Left renal cortex interstitium (tissue), 4 donors: ENCODE measurements at regions not wholly inside any gene's neighbourhood (a gene's known extent, or its start where the extent isn't known, plus 50 kb on each side); places are given as distances from the start of the nearest gene placed in this dataset.

Experiments
- DNase-seq, 4 donors: peaks; one replicate each; pipeline ENCODE4 v3.0.0-alpha.2; 2013; ENCODE audit warnings: low read depth in 4 of 4, low spot score in 2 of 4, missing footprints in 1 of 4

DNA sequence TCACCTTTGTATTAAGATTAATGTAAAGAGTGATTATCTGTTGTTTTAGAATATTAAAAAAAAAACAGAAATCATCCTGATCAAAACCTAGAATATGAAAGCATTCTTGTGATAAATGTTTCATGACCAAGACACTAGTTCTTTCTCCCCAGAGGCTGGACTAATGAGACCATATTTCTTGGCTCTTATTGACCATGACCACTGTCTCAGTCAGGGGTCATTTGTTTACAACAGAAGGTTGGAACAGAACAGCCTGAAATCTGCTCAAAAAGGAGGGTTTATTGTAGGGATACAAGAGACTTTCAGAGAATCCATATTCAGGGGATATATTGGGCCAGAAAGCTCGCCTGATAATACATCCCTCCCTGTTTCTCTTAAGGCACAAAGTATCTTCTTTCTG is 87.7 kb downstream of the TMEM30B start:
- peak in 1 of 4 donors; percentile 56 for DNase-seq

DNA sequence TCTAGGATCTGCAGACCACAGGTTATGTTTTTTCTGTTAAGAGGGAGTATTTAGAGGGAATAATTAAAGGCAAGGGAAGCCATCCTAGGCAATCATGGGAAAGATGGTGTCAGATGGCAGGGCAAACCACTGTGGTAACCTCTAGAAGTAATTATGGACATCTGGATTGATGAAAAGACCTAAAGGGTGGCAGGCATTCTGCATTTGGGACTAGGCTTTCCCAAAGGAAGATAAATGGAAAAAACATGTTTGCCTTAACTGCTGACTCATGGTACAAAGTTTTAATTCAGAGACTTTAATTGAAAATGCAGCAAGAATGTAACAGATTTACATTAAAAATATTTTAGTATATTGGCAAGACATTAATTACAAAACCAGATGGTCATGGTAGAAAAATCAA is 88.1 kb downstream of the TMEM30B start:
- no peak for DNase-seq

- no peak for DNase-seq
Observed at GRCh38 chr14:61191733-61192132, 89.4 kb downstream of the TMEM30B start.

DNA sequence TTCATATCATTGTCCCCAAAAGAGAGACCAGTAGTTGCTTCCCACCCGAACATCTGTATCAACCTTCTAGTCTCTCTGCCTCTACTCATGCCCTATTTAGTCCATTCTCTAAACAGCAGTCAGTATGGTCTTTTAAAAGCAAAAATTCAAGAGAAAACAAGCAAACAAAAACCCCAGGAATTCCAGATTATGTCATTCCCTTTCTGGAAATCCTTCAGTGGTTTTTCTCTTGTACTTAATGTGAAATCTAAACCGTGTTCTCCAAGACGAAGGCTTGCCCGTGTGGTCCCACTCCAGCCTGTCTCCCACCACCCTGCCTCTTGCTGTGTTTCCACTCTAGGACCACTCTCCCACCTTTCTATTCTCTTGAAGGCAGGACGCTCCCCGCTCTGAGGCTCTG is 90.8 kb downstream of the TMEM30B start:
- DNase-seq: no peak

- DNase-seq: no peak
Observed at GRCh38 chr14:61188978-61189808, 91.9 kb downstream of the TMEM30B start.

- DNase-seq: no peak
Observed at GRCh38 chr14:61188196-61188595, 92.9 kb downstream of the TMEM30B start.

GRCh38 chr14:61187196-61187905 is 93.8 kb downstream of the TMEM30B start:
- DNase-seq: no peak

- no peak for DNase-seq
Observed at GRCh38 chr14:61186341-61187195, 94.6 kb downstream of the TMEM30B start.

DNA sequence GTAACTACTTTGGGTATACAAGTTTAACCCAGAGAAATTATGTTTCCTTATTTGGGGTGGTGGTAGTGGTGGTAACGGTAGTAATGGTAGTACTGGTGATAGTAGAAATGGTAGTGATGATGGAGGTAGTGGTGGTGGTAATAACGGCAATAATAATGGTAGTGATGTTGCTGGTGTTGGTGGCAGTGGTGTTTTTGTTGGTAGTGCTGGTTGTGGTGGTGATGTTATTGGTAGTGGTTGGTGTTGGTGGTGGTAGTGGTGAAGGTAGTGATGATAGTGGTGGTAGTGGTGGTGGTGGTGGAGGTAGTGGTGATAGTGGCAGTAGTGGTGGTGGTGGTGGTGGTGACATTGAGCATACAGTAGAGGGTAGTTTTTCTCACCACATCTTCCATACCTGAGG is 95.6 kb downstream of the TMEM30B start:
- no peak for DNase-seq

GRCh38 chr14:61184112-61184511 is 97.0 kb downstream of the TMEM30B start:
- DNase-seq: no peak

DNA sequence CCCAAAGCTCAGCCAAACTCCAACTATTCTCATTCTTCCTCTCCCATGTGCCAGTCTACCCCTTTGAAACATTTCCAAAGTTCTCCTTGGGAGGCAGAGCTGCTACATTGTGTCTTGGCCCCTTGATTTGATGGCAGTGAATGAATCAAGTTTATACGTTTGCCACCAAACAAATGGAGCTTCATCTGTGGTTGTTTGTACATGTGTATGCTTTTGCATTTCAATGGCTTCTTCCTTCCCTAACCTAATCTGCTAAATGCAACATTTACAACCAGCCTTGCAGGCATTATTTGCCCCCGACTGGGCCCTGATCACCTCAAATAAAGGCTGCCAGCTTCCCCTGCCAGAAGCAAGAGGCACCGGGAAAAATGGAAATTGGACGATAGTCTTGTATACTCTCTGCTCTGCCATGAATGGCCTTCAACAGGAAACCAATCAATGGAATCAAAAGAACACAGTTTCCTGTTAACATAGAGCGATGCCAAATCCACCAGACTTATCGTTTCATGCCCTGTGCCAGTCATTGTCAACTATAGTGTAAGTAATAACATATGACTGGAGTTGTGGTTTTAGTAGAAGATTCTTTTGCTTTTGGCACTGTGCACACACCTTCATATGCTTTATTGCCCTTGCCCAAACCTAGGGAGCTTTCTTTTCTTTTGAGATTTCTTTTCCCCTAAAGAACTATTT is 97.8 kb downstream of the TMEM30B start:
- DNase-seq: no peak

DNA sequence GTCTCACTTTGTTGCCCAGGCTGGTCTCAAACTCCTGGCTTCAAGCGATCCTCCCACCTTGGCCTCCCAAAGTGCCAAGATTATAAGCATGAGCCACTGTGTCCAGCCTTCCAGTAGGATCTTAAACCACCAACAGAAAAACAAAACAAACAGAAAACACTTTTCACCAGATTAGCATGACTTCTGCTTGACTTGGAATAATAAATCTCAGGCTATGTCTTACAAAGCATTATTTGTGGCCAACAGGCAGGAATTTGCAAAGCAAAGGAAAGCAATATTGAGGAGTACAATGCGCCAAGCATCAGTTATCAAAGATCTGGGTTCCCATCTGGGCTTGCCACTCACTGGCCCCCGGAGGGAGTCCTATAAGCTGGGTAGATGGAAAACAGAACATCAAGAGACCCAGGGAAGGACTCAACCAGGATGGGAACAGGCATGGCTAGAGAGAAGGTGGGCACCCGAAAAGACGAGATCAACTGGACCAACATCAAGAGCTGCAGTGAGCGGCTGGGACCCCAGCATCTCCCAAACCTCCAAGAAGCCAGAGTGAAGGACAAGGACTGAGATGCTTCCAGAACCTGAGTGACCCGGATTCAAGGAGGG is 101.2 kb downstream of the TMEM30B start:
- DNase-seq: no peak

GRCh38 chr14:61179061-61179690 is 102.0 kb downstream of the TMEM30B start:
- DNase-seq: no peak

- DNase-seq: no peak
Observed at GRCh38 chr14:61178226-61179060, 102.7 kb downstream of the TMEM30B start.

- DNase-seq: no peak
Observed at GRCh38 chr14:61177279-61178225, 103.6 kb downstream of the TMEM30B start.

DNA sequence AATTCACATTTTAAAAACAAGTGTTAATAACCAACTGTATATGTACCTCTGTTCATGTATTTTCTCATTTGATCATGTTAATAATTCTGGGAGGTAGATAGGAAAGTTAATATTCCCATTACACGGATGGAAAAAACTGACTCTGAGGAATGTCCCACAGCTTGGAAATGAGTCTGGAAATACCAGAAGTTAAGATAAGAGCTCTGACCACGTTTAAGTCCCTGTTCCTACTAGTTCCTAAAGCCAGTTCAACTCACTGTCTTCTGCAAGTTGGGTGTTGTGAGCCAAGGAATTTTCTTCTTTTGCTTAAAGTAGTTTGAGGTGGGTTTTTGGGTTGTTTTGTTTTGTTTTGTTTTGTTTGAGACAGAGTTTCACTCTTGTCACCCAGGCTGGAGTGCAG is 104.5 kb downstream of the TMEM30B start:
- DNase-seq: no peak

DNA sequence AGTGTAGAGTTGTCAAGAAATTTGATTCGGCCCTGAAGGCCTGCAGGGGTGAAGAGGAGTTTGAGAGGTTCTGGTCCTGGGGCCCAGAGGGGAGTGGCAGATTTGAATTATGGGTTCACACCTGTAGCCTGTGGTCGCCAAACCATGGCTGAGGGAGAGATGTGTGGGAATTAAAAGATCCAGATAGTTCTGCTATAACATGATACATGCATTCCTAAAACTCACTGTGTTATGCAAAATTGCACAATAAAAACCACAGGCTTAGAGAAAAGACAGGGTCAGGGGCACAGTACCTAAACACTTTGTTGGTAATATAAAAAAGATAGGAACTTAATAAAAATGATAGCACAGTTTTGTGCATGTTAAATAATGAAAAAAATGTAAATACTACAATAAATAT is 106.2 kb downstream of the TMEM30B start:
- no peak for DNase-seq

- no peak for DNase-seq
Observed at GRCh38 chr14:61174441-61174891, 106.7 kb downstream of the TMEM30B start.
